NCI-H524 treated with DMSO at 0.1 percent for 48 hours (cell line): ENCODE measurements at regions not wholly inside any gene's neighbourhood (a gene's known extent, or its start where the extent isn't known, plus 50 kb on each side); places are given as distances from the start of the nearest gene placed in this dataset.

ENCODE experiments used
- DNase-seq: peaks from one replicate; lab custom pipeline; 2025; lab: John Stamatoyannopoulos, UW

DNA sequence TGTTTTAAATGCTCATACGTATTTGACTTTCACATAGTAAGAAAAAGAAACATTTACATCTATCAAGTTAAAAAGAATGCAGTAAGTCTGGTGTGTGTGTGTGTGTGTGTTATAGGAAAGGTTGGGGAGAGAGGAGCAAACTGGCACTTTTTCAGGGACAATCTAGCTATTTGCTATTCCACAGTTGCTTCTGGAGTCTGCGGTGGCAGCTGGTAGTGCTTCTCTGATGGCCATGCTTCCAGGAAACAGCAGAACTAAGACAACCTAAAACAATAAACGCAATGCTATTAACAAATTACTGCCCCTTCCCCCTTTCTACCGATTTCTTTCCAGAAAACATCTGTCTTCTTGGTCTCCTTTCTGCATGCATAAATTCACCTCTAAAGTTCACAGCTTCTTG is 70.0 kb upstream of the CDH10 start:
- DNase-seq = no peak

DNA sequence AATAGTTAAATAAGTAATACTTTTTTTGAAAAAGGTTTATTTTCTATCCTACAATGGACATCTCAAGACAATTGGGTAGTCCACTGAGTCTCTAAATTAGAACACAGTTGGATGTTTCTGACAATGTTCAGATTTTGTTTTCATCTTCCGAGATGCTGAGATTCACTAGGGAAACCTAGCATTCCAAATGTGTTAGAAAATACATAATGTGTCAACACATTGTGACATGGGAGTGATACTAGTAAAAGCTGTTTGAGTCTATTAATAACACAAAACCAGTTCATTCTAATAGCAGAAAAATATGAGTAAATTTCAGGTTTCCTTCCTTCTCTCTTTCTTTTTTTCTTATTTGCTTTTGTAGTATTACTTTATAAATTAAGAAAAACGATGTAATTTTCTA is 68.2 kb upstream of the CDH10 start:
- no peak for DNase-seq

DNA sequence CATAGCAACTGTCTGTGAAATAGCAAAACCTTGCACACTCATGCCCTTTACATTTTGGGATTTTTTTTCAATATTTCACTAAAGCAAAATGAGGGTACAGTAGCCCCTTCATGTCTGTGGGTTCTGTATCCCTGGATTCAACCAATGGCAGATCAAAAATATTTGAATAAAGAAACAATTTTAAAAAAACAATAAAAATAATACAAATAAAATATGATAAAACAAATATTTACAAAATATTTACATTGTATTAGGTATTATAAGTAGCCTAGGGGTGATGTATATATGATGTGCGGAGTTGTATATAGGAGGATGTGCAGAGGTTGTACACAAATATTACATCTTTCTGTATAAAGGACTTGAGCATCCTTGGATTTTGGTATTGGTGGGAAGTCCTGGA is 67.3 kb upstream of the CDH10 start:
- no peak for DNase-seq

DNA sequence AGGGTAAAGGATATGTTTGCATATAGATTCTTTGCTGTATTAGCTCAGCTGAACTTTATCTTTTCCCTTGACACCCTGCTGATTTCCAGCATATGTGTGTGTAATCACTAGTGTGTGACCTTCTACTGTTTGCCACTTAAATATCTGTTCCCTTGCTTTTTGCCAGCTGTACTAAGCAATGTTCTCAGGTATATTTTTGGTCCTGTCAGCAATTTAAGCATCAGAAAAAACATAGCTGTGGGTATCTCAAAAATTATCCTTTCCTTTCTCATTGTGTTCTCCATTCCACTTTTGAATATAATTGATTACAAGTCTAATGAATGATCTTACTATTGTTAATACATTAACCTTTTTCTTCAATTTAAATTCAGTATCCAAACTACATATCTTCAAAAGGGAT is 59.2 kb upstream of the CDH10 start:
- no peak for DNase-seq
